ENCODE measurements at regions not wholly inside any gene's neighbourhood (a gene's known extent, or its start where the extent isn't known, plus 50 kb on each side); places are given as distances from the start of the nearest gene placed in this dataset.

- DNase-seq (ENCODE audit: low read depth), result no peak
- H3K4me3 ChIP-seq (ENCODE audit: low read length), result no peak overlapping the region
- no peak for TF ChIP-seq CTCF (conservative IDR thresholded peaks at IDR 0.05; ENCODE audit: low read length)
Measured at GRCh38 chr12:97616946-97617345, 154.3 kb downstream of the RMST start.

DNA sequence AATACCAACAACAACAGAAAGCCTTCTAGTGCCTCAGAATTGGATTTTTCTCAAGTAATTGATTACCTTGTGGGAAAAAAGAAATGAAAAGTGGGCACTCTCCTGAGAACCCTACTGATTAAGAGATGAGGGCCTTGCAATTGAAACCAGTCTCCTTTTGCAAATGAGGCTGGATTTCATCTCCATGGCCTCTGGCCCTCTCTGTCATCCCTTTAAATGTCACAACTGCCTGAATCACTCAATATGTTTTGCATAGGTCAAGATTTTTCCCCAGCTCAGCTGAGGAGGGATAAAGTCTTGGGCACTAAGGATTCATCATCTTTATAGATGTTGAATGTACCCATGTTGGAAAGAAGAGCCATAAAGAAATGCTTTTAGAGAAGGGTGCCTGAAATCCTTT lies 166.4 kb downstream of the RMST start:
- no peak for TF ChIP-seq CTCF (conservative IDR thresholded peaks at IDR 0.05; ENCODE audit: low read length)
- no peak overlapping the region for H3K4me3 ChIP-seq (ENCODE audit: low read length)
- no peak for DNase-seq (ENCODE audit: low read depth)

DNA sequence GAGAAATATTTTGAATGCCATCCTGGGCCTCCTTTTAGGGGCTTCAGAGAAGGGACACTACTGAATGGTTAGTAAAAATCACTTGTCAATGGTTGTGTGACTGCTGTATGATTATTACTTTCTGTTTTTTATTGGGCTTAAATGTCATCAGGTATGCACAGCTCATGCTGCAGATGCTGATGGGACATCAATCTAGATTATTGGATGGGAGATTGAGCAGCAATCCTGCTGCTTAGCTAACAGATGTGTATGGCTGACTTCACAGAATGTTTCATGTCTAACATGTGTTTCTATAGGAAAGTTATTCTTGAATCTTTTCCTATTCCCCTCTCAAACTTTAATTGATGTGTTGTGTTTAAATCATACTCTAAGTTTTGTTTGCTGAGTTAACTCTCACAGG lies 166.8 kb downstream of the RMST start:
- H3K4me3 ChIP-seq (ENCODE audit: low read length), result no peak overlapping the region
- DNase-seq (ENCODE audit: low read depth), result no peak

DNA sequence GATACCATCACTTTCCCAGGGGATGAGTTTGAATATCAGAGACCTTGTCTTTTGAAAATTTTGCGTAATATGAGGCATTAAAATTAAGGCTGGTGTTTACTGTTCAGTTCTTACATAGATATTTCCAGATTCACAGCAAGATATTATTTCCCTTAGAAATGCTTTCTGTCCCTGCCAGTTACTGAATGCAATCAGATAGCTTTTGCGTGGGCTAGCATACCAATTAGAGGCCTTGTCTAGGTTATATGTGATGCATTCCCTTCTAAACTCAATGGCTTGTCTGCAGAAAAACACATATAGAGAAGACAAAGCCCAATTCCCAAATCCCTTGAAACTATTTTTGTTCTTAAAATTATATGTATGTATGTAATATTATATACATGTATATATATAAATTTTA lies 167.8 kb downstream of the RMST start:
- no peak for TF ChIP-seq CTCF (conservative IDR thresholded peaks at IDR 0.05; ENCODE audit: low read length)
- no peak overlapping the region for H3K4me3 ChIP-seq (ENCODE audit: low read length)
- DNase-seq (ENCODE audit: low read depth), result no peak

More for the DNA sequence above, 166.8 kb downstream of the RMST start:
- TF ChIP-seq CTCF (conservative IDR thresholded peaks at IDR 0.05; ENCODE audit: low read length), result no peak

GRCh38 chr12:97630875-97631274 lies 168.3 kb downstream of the RMST start:
- no peak for DNase-seq (ENCODE audit: low read depth)
- TF ChIP-seq CTCF (conservative IDR thresholded peaks at IDR 0.05; ENCODE audit: low read length), result no peak
- H3K4me3 ChIP-seq (ENCODE audit: low read length), result no peak overlapping the region

GRCh38 chr12:97637770-97638169 lies 175.2 kb downstream of the RMST start:
- no peak for DNase-seq (ENCODE audit: low read depth)
- no peak overlapping the region for H3K4me3 ChIP-seq (ENCODE audit: low read length)
- TF ChIP-seq CTCF (conservative IDR thresholded peaks at IDR 0.05; ENCODE audit: low read length), result no peak

DNA sequence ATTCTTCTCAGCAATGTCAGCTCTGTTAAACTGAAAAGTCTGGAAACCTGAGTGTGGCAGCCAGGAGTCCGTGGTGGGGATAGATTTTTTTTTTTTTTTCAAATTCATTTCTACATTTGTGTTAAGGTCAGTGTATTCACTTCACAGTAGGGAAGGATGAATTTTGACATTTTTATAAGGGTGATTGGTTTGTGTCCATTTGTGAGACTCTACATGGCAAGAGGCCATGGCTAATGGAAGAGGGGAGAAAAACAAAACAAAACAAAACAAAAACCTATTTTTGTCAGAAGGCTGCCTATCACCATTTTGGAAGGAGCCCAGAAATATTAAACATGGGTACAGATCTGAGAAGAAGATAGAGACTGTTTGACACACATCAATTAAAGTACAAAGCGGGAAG lies 176.1 kb downstream of the RMST start:
- TF ChIP-seq CTCF (conservative IDR thresholded peaks at IDR 0.05; ENCODE audit: low read length), result no peak
- no peak for DNase-seq (ENCODE audit: low read depth)
- H3K4me3 ChIP-seq (ENCODE audit: low read length), result no peak overlapping the region

Data from AG10803 (cell line).